ENCODE measurements at regions not wholly inside any gene's neighbourhood (a gene's known extent, or its start where the extent isn't known, plus 50 kb on each side); places are given as distances from the start of the nearest gene placed in this dataset.

- Histone ChIP-seq H3K27me3 (ENCODE audit: control insufficient read depth, insufficient read depth, low read length) (no peaks in the 10 kb centered on the region), H3K36me3 (replicated peaks; ENCODE audit: control insufficient read depth, insufficient read depth, low read length) (no peaks in the 10 kb centered on the region), H3K4me3 (ENCODE audit: insufficient read depth, low read depth, low read length) (no peak overlapping the region)
- no peak for DNase-seq
Measured at GRCh38 chr3:31265646-31266428, 266.9 kb upstream of the STT3B start.

GRCh38 chr3:31268868-31269267 is 263.9 kb upstream of the STT3B start:
- no peak for DNase-seq
- no peak overlapping the region for H3K4me3 ChIP-seq (ENCODE audit: insufficient read depth, low read depth, low read length)
- no peaks in the 10 kb centered on the region for H3K36me3 ChIP-seq (replicated peaks; ENCODE audit: control insufficient read depth, insufficient read depth, low read length)
- no peaks in the 10 kb centered on the region for H3K27me3 ChIP-seq (ENCODE audit: control insufficient read depth, insufficient read depth, low read length)

GRCh38 chr3:31270010-31270409 is 262.7 kb upstream of the STT3B start:
- no peak for DNase-seq
- Histone ChIP-seq H3K4me3 (ENCODE audit: insufficient read depth, low read depth, low read length) (no peak overlapping the region), H3K36me3 (replicated peaks; ENCODE audit: control insufficient read depth, insufficient read depth, low read length) (no peaks in the 10 kb centered on the region), H3K27me3 (ENCODE audit: control insufficient read depth, insufficient read depth, low read length) (no peaks in the 10 kb centered on the region)

GRCh38 chr3:31274326-31275024 is 258.2 kb upstream of the STT3B start:
- no peak overlapping the region for H3K4me3 ChIP-seq (ENCODE audit: insufficient read depth, low read depth, low read length)
- no peaks in the 10 kb centered on the region for H3K36me3 ChIP-seq (replicated peaks; ENCODE audit: control insufficient read depth, insufficient read depth, low read length)
- DNase-seq, result no peak
- H3K27me3 ChIP-seq (ENCODE audit: control insufficient read depth, insufficient read depth, low read length), result no peaks in the 10 kb centered on the region

GRCh38 chr3:31275038-31275572 is 257.6 kb upstream of the STT3B start:
- Histone ChIP-seq H3K4me3 (ENCODE audit: insufficient read depth, low read depth, low read length) (no peak overlapping the region), H3K27me3 (ENCODE audit: control insufficient read depth, insufficient read depth, low read length) (no peaks in the 10 kb centered on the region), H3K36me3 (replicated peaks; ENCODE audit: control insufficient read depth, insufficient read depth, low read length) (no peaks in the 10 kb centered on the region)
- DNase-seq, result no peak

- Histone ChIP-seq H3K27me3 (ENCODE audit: control insufficient read depth, insufficient read depth, low read length) (no peaks in the 10 kb centered on the region), H3K36me3 (replicated peaks; ENCODE audit: control insufficient read depth, insufficient read depth, low read length) (no peaks in the 10 kb centered on the region), H3K4me3 (ENCODE audit: insufficient read depth, low read depth, low read length) (no peak overlapping the region)
- no peak for DNase-seq
Measured at GRCh38 chr3:31275583-31275982, 257.1 kb upstream of the STT3B start.

- H3K36me3 ChIP-seq (replicated peaks; ENCODE audit: control insufficient read depth, insufficient read depth, low read length), result no peaks in the 10 kb centered on the region
- no peak for DNase-seq
- no peak overlapping the region for H3K4me3 ChIP-seq (ENCODE audit: insufficient read depth, low read depth, low read length)
- H3K27me3 ChIP-seq (ENCODE audit: control insufficient read depth, insufficient read depth, low read length), result no peaks in the 10 kb centered on the region
Measured at GRCh38 chr3:31277582-31277981, 255.1 kb upstream of the STT3B start.

GRCh38 chr3:31278532-31278931 is 254.2 kb upstream of the STT3B start:
- Histone ChIP-seq H3K27me3 (ENCODE audit: control insufficient read depth, insufficient read depth, low read length) (no peaks in the 10 kb centered on the region), H3K36me3 (replicated peaks; ENCODE audit: control insufficient read depth, insufficient read depth, low read length) (no peaks in the 10 kb centered on the region), H3K4me3 (ENCODE audit: insufficient read depth, low read depth, low read length) (no peak overlapping the region)
- no peak for DNase-seq

- Histone ChIP-seq H3K27me3 (ENCODE audit: control insufficient read depth, insufficient read depth, low read length) (no peaks in the 10 kb centered on the region), H3K4me3 (ENCODE audit: insufficient read depth, low read depth, low read length) (no peak overlapping the region), H3K36me3 (replicated peaks; ENCODE audit: control insufficient read depth, insufficient read depth, low read length) (no peaks in the 10 kb centered on the region)
- no peak for DNase-seq
Measured at GRCh38 chr3:31284776-31285175, 247.9 kb upstream of the STT3B start.

GRCh38 chr3:31285833-31286486 is 246.8 kb upstream of the STT3B start:
- no peak for DNase-seq
- Histone ChIP-seq H3K4me3 (ENCODE audit: insufficient read depth, low read depth, low read length) (no peak overlapping the region), H3K27me3 (ENCODE audit: control insufficient read depth, insufficient read depth, low read length) (no peaks in the 10 kb centered on the region), H3K36me3 (replicated peaks; ENCODE audit: control insufficient read depth, insufficient read depth, low read length) (no peaks in the 10 kb centered on the region)

GRCh38 chr3:31288224-31288623 is 244.5 kb upstream of the STT3B start:
- no peaks in the 10 kb centered on the region for H3K27me3 ChIP-seq (ENCODE audit: control insufficient read depth, insufficient read depth, low read length)
- H3K4me3 ChIP-seq (ENCODE audit: insufficient read depth, low read depth, low read length), result no peak overlapping the region
- no peak for DNase-seq
- no peaks in the 10 kb centered on the region for H3K36me3 ChIP-seq (replicated peaks; ENCODE audit: control insufficient read depth, insufficient read depth, low read length)

GRCh38 chr3:31288641-31289100 is 244.1 kb upstream of the STT3B start:
- Histone ChIP-seq H3K36me3 (replicated peaks; ENCODE audit: control insufficient read depth, insufficient read depth, low read length) (no peaks in the 10 kb centered on the region), H3K27me3 (ENCODE audit: control insufficient read depth, insufficient read depth, low read length) (no peaks in the 10 kb centered on the region), H3K4me3 (ENCODE audit: insufficient read depth, low read depth, low read length) (no peak overlapping the region)
- no peak for DNase-seq

GRCh38 chr3:31289584-31289983 is 243.1 kb upstream of the STT3B start:
- Histone ChIP-seq H3K27me3 (ENCODE audit: control insufficient read depth, insufficient read depth, low read length) (no peaks in the 10 kb centered on the region), H3K36me3 (replicated peaks; ENCODE audit: control insufficient read depth, insufficient read depth, low read length) (no peaks in the 10 kb centered on the region), H3K4me3 (ENCODE audit: insufficient read depth, low read depth, low read length) (no peak overlapping the region)
- no peak for DNase-seq

GRCh38 chr3:31290046-31290445 is 242.7 kb upstream of the STT3B start:
- Histone ChIP-seq H3K27me3 (ENCODE audit: control insufficient read depth, insufficient read depth, low read length) (no peaks in the 10 kb centered on the region), H3K4me3 (ENCODE audit: insufficient read depth, low read depth, low read length) (no peak overlapping the region), H3K36me3 (replicated peaks; ENCODE audit: control insufficient read depth, insufficient read depth, low read length) (no peaks in the 10 kb centered on the region)
- DNase-seq, result no peak

GRCh38 chr3:31291818-31292217 is 240.9 kb upstream of the STT3B start:
- Histone ChIP-seq H3K4me3 (ENCODE audit: insufficient read depth, low read depth, low read length) (no peak overlapping the region), H3K27me3 (ENCODE audit: control insufficient read depth, insufficient read depth, low read length) (no peaks in the 10 kb centered on the region), H3K36me3 (replicated peaks; ENCODE audit: control insufficient read depth, insufficient read depth, low read length) (no peaks in the 10 kb centered on the region)
- no peak for DNase-seq

Measured in H7 (cell line).